ENCODE measurements at regions not wholly inside any gene's neighbourhood (a gene's known extent, or its start where the extent isn't known, plus 50 kb on each side); places are given as distances from the start of the nearest gene placed in this dataset.

GRCh38 chr6:19986691-19987438 is 149.7 kb downstream of the ID4 start:
- Histone ChIP-seq H3K27ac (no peak overlapping the region), H3K27me3 (peaks cover 0 to 7% (median 0%) of the 10 kb centered on the region in 4 donors), H3K4me3 (no peak overlapping the region), H3K9me3 (no peaks in the 10 kb centered on the region), H3K4me1 (no peaks in the 10 kb centered on the region), H3K36me3 (no peaks in the 10 kb centered on the region)
- intact Hi-C loops (cut with DNase I): no loop called here
- DNase-seq: no peak
- WGBS, 2 donors: 62 to 83% methylated on average over 2 of the region's 2 CpGs
- TF ChIP-seq POLR2A (IDR thresholded peaks at IDR 0.05): no peak

- H3K27ac ChIP-seq: no peak overlapping the region
- intact Hi-C loops (cut with DNase I): no loop called here
- no peak overlapping the region for H3K4me3 ChIP-seq
- no peak for DNase-seq
- no peaks in the 10 kb centered on the region for H3K36me3 ChIP-seq
- H3K9me3 ChIP-seq: no peaks in the 10 kb centered on the region
- TF ChIP-seq POLR2A (IDR thresholded peaks at IDR 0.05) (no peak), CTCF (IDR thresholded peaks at IDR 0.05) (no peak)
- 5 to 6% methylated on average over 3 of the region's 3 CpGs for WGBS, 2 donors
- H3K27me3 ChIP-seq: peaks cover 0 to 6% (median 0%) of the 10 kb centered on the region in 4 donors
- no peaks in the 10 kb centered on the region for H3K4me1 ChIP-seq
Measured at GRCh38 chr6:19988555-19988954, 151.4 kb downstream of the ID4 start.

DNA sequence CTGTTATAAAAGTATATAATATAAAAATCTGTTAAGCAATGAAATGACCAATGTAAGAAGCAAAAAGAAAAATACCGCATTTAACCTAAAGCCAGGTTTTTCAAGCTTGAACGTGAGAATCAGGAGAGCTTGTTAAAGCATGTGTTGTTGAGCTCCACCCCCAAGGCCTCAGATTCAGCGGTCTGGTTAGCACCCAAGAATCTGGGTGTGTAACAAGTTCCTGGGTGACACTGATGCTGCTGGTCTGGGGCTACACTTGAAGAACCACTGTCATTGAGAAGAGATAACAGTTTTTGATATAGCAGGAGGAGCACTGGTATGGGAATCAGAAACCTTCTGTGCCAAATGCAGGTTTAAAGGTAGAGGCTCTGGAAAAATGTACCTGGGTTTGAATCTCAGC is 154.0 kb downstream of the ID4 start:
- H3K4me1 ChIP-seq: no peaks in the 10 kb centered on the region
- 21 to 31% methylated on average over 3 of the region's 3 CpGs for WGBS, 2 donors
- DNase-seq: no peak

GRCh38 chr6:19994909-19995308 is 157.7 kb downstream of the ID4 start:
- Histone ChIP-seq H3K36me3 (no peaks in the 10 kb centered on the region), H3K4me1 (no peaks in the 10 kb centered on the region), H3K9me3 (no peaks in the 10 kb centered on the region), H3K27me3 (peaks cover 0 to 12% (median 0%) of the 10 kb centered on the region in 4 donors), H3K27ac (no peak overlapping the region), H3K4me3 (no peak overlapping the region)
- intact Hi-C loops (cut with DNase I): no loop called here
- DNase-seq: no peak
- TF ChIP-seq POLR2A (IDR thresholded peaks at IDR 0.05): no peak
- no peak for TF ChIP-seq CTCF (IDR thresholded peaks at IDR 0.05)

More for the DNA sequence above, 154.0 kb downstream of the ID4 start:
- no peak overlapping the region for H3K4me3 ChIP-seq
- H3K27ac ChIP-seq: no peak overlapping the region
- no peaks in the 10 kb centered on the region for H3K9me3 ChIP-seq
- intact Hi-C loops (cut with DNase I): no loop called here
- H3K27me3 ChIP-seq: peaks cover 0 to 6% (median 0%) of the 10 kb centered on the region in 4 donors
- no peaks in the 10 kb centered on the region for H3K36me3 ChIP-seq
- TF ChIP-seq CTCF (IDR thresholded peaks at IDR 0.05) (no peak), POLR2A (IDR thresholded peaks at IDR 0.05) (no peak)

GRCh38 chr6:19995575-19996257 is 158.5 kb downstream of the ID4 start:
- peaks cover 0 to 12% (median 0%) of the 10 kb centered on the region in 4 donors for H3K27me3 ChIP-seq
- H3K9me3 ChIP-seq: no peaks in the 10 kb centered on the region
- no peaks in the 10 kb centered on the region for H3K4me1 ChIP-seq
- H3K27ac ChIP-seq: no peak overlapping the region
- TF ChIP-seq CTCF (IDR thresholded peaks at IDR 0.05): no peak
- TF ChIP-seq POLR2A (IDR thresholded peaks at IDR 0.05): no peak
- no peak for DNase-seq
- no peak overlapping the region for H3K4me3 ChIP-seq
- no peaks in the 10 kb centered on the region for H3K36me3 ChIP-seq
- intact Hi-C loops (cut with DNase I): no loop called here
- WGBS, 2 donors: 50 to 58% methylated on average over 9 to 12 of the region's 12 CpGs

Measured in esophagus squamous epithelium (tissue), 5 donors.